SK-N-SH treated with all-trans-retinoic acid at 6 μM for 48 hours (cell line): ENCODE measurements at regions not wholly inside any gene's neighbourhood (a gene's known extent, or its start where the extent isn't known, plus 50 kb on each side); places are given as distances from the start of the nearest gene placed in this dataset.

Experiments used
- ATAC-seq: fragments of 200-7000 bp; cut with Tn5 transposase; 3 replicates; pipeline ENCODE4 v1.9.1; 2020; ENCODE audit warnings: mild to moderate bottlenecking, moderate library complexity
- BACH2 ChIP-seq: fragments of 250-450 bp; sonication (Bioruptor Pico); IDR thresholded peaks from 2 replicates; pipeline ENCODE4 v1.9.0; 2021; ENCODE audit warnings: mild to moderate bottlenecking, borderline replicate concordance
- CSDC2 ChIP-seq: fragments of 250-450 bp; sonication (Bioruptor Pico); IDR thresholded peaks from 2 replicates; pipeline ENCODE4 v1.5.0; 2020; ENCODE audit warnings: mild to moderate bottlenecking, moderate library complexity
- ESRRG ChIP-seq: fragments of 250-450 bp; sonication (Bioruptor Pico); IDR thresholded peaks from 2 replicates; pipeline ENCODE4 v1.6.1; 2021; ENCODE audit warnings: mild to moderate bottlenecking
- GLIS3 ChIP-seq: fragments of 250-450 bp; sonication (Bioruptor Pico); IDR thresholded peaks from 2 replicates; pipeline ENCODE4 v1.5.0; 2020; ENCODE audit warnings: mild to moderate bottlenecking, moderate library complexity
- ISL1 ChIP-seq: fragments of 250-450 bp; sonication (Bioruptor Pico); IDR thresholded peaks from 2 replicates; pipeline ENCODE4 v2.1.2; 2022; ENCODE audit warnings: mild to moderate bottlenecking, moderate library complexity
- OSR1 ChIP-seq: fragments of 250-450 bp; sonication (Bioruptor Pico); IDR thresholded peaks from 2 replicates; pipeline ENCODE4 v1.8.0; 2022; ENCODE audit warnings: moderate library complexity, mild to moderate bottlenecking, inconsistent platforms
- PPARA ChIP-seq: fragments of 250-450 bp; sonication (Bioruptor Pico); IDR thresholded peaks from 2 replicates; pipeline ENCODE4 v1.5.0; 2020; ENCODE audit warnings: mild to moderate bottlenecking, borderline replicate concordance
- RARB ChIP-seq: fragments of 250-450 bp; sonication (Bioruptor Pico); IDR thresholded peaks from 2 replicates; pipeline ENCODE4 v1.8.0; 2021; ENCODE audit warnings: mild to moderate bottlenecking, moderate library complexity
- SNAI2 ChIP-seq: fragments of 250-450 bp; sonication (Bioruptor Pico); IDR thresholded peaks from 2 replicates; pipeline ENCODE4 v1.5.0; 2020; ENCODE audit warnings: mild to moderate bottlenecking, moderate library complexity
- TCF4 ChIP-seq: fragments of 250-450 bp; sonication (Bioruptor Pico); IDR thresholded peaks from 2 replicates; pipeline ENCODE4 v1.8.0; 2021; ENCODE audit warnings: mild to moderate bottlenecking, moderate library complexity, borderline replicate concordance
- TOX ChIP-seq: fragments of 250-450 bp; sonication (Bioruptor Pico); IDR thresholded peaks from 2 replicates; pipeline ENCODE4 v1.8.0; 2021; ENCODE audit warnings: mild to moderate bottlenecking, moderate library complexity, borderline replicate concordance
- ZC3H10 ChIP-seq: fragments of 250-450 bp; sonication (Bioruptor Pico); IDR thresholded peaks from 2 replicates; pipeline ENCODE4 v1.5.1; 2021; ENCODE audit warnings: mild to moderate bottlenecking, moderate library complexity
- ZFP3 ChIP-seq: fragments of 250-450 bp; sonication (Bioruptor Pico); IDR thresholded peaks from 2 replicates; pipeline ENCODE4 v1.5.0; 2020; ENCODE audit warnings: mild to moderate bottlenecking, moderate library complexity
- ZFP30 ChIP-seq: fragments of 450-650 bp; formaldehyde crosslinking; IDR thresholded peaks from 2 replicates; pipeline ENCODE4 v1.5.0; 2022; ENCODE audit warnings: mild to moderate bottlenecking, moderate library complexity
- ZNF565 ChIP-seq: fragments of 450-650 bp; formaldehyde crosslinking; conservative IDR thresholded peaks from 2 replicates; pipeline ENCODE4 v1.5.0; 2020; ENCODE audit warnings: low read depth, mild to moderate bottlenecking, moderate library complexity
- ZNF70 ChIP-seq: fragments of 450-650 bp; formaldehyde crosslinking; IDR thresholded peaks from 2 replicates; pipeline ENCODE4 v1.5.0; 2020; ENCODE audit warnings: mild to moderate bottlenecking, moderate library complexity
- ZNF8 ChIP-seq: fragments of 450-650 bp; formaldehyde crosslinking; IDR thresholded peaks from 2 replicates; pipeline ENCODE4 v1.5.0; 2020; ENCODE audit warnings: mild to moderate bottlenecking, moderate library complexity
- TF ChIP-seq, protein P1 (sequence below): fragments of 250-450 bp; sonication (Bioruptor Pico); IDR thresholded peaks from 2 replicates; pipeline ENCODE4 v1.8.0; 2021; ENCODE audit warnings: low read depth, mild to moderate bottlenecking, moderate library complexity, borderline replicate concordance
- TF ChIP-seq, protein P2 (sequence below): fragments of 250-450 bp; sonication (Bioruptor Pico); IDR thresholded peaks from 2 replicates; pipeline ENCODE4 v1.5.1; 2020; ENCODE audit warnings: low read depth, mild to moderate bottlenecking, moderate library complexity
- TF ChIP-seq, protein P3 (sequence below): fragments of 250-450 bp; sonication (Bioruptor Pico); IDR thresholded peaks from 2 replicates; pipeline ENCODE4 v1.8.0; 2020; ENCODE audit warnings: mild to moderate bottlenecking, moderate library complexity, borderline replicate concordance
- TF ChIP-seq, protein P4 (sequence below): fragments of 250-450 bp; sonication (Bioruptor Pico); IDR thresholded peaks from 2 replicates; pipeline ENCODE4 v1.5.1; 2021; ENCODE audit warnings: mild to moderate bottlenecking, moderate library complexity

DNA sequence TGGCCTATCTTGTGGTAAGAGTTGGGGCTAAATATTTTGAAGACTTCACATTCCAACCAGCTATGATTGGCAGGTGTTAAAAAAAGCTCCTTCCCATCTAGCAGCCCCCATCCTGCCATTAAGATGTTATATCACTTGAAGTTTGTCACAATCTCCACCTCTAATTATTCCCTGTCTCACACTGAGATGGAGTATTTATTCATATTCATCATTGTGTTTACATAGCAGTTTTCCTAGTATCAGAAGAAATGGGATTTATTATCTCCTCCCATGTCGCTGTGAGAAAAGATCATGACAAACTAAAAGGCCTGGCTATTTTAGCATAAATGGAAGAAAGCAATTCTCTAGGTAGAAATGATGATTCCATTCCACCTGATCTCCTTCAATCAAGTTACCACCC, 653.6 kb downstream of the GABRG2 start (continued):
- TF ChIP-seq, protein P1, sequence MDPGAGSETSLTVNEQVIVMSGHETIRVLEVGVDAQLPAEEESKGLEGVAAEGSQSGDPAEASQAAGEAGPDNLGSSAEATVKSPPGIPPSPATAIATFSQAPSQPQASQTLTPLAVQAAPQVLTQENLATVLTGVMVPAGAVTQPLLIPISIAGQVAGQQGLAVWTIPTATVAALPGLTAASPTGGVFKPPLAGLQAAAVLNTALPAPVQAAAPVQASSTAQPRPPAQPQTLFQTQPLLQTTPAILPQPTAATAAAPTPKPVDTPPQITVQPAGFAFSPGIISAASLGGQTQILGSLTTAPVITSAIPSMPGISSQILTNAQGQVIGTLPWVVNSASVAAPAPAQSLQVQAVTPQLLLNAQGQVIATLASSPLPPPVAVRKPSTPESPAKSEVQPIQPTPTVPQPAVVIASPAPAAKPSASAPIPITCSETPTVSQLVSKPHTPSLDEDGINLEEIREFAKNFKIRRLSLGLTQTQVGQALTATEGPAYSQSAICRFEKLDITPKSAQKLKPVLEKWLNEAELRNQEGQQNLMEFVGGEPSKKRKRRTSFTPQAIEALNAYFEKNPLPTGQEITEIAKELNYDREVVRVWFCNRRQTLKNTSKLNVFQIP, result no peak
- TF ChIP-seq TCF4 (CRISPR knock-in tag) (no peak), GLIS3 (CRISPR knock-in tag) (no peak), ZNF8 (CRISPR knock-in tag) (no peak), TOX (no peak), ZNF565 (CRISPR knock-in tag) (no peak)
- TF ChIP-seq, protein P2, sequence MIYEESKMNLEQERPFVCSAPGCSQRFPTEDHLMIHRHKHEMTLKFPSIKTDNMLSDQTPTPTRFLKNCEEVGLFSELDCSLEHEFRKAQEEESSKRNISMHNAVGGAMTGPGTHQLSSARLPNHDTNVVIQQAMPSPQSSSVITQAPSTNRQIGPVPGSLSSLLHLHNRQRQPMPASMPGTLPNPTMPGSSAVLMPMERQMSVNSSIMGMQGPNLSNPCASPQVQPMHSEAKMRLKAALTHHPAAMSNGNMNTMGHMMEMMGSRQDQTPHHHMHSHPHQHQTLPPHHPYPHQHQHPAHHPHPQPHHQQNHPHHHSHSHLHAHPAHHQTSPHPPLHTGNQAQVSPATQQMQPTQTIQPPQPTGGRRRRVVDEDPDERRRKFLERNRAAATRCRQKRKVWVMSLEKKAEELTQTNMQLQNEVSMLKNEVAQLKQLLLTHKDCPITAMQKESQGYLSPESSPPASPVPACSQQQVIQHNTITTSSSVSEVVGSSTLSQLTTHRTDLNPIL, result no peak
- TF ChIP-seq, protein P3, sequence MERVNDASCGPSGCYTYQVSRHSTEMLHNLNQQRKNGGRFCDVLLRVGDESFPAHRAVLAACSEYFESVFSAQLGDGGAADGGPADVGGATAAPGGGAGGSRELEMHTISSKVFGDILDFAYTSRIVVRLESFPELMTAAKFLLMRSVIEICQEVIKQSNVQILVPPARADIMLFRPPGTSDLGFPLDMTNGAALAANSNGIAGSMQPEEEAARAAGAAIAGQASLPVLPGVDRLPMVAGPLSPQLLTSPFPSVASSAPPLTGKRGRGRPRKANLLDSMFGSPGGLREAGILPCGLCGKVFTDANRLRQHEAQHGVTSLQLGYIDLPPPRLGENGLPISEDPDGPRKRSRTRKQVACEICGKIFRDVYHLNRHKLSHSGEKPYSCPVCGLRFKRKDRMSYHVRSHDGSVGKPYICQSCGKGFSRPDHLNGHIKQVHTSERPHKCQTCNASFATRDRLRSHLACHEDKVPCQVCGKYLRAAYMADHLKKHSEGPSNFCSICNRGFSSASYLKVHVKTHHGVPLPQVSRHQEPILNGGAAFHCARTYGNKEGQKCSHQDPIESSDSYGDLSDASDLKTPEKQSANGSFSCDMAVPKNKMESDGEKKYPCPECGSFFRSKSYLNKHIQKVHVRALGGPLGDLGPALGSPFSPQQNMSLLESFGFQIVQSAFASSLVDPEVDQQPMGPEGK (CRISPR knock-in tag), result no peak

DNA sequence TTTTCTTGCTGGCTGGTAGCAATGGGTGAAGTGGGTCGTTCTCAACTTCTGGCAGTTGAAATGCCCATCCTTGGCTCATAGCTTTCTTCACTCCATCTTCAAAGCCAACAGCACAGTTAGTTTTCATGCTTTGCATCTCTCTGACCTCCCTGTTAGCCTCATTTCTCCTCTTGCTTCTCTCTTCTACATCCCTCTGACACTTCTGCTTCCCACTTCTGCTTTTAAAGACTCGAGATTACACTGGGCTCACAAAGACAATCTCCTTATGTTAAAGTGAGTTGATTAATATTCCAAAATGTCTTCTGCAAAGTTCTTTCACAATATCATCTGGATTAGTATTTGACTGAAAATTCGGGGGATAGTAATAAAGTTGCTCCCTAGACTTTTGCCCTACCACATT, 684.8 kb upstream of the CCNG1 start:
- no peak for ATAC-seq
- TF ChIP-seq ZFP3 (no peak), GLIS3 (CRISPR knock-in tag) (no peak), TOX (no peak), RARB (CRISPR knock-in tag) (no peak), OSR1 (CRISPR knock-in tag) (no peak), ZNF565 (CRISPR knock-in tag) (no peak), SNAI2 (CRISPR knock-in tag) (no peak), ISL1 (CRISPR knock-in tag) (no peak), BACH2 (CRISPR knock-in tag) (no peak)

DNA sequence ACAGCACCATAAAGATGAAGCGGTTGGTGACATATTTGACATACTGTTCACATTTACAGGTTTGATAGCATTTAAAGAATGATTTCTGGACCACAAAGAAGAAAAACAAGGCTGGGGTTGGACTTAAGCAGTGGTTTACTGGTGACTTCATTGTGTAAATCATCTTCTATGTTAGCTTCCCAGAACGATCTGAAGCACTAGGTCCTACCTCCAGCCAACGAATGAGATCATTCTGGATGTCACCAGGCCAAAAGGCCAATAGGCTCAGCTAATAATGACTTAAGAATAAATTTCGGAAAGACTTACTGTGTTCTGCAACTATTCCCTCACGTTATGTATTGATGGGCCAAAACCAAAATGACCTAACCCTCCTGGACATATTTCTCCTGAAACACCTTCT, 675.3 kb upstream of the CCNG1 start:
- no peak for ATAC-seq
- TF ChIP-seq ZFP30 (CRISPR knock-in tag), result no peak
- no peak for TF ChIP-seq SNAI2 (CRISPR knock-in tag)
- no peak for TF ChIP-seq ZNF70 (CRISPR knock-in tag)
- TF ChIP-seq CSDC2 (CRISPR knock-in tag), result no peak
- TF ChIP-seq ESRRG (CRISPR knock-in tag), result no peak
- TF ChIP-seq, protein P1, result no peak
- TF ChIP-seq ZNF565 (CRISPR knock-in tag), result no peak
- no peak for TF ChIP-seq ZFP3
- TF ChIP-seq GLIS3 (CRISPR knock-in tag), result no peak
- no peak for TF ChIP-seq RARB (CRISPR knock-in tag)
- no peak for TF ChIP-seq ZC3H10 (CRISPR knock-in tag)
- TF ChIP-seq OSR1 (CRISPR knock-in tag), result no peak
- TF ChIP-seq, protein P3 (CRISPR knock-in tag), result no peak
- TF ChIP-seq TCF4 (CRISPR knock-in tag), result no peak
- no peak for TF ChIP-seq ZNF8 (CRISPR knock-in tag)
- TF ChIP-seq BACH2 (CRISPR knock-in tag), result no peak
- TF ChIP-seq, protein P4, sequence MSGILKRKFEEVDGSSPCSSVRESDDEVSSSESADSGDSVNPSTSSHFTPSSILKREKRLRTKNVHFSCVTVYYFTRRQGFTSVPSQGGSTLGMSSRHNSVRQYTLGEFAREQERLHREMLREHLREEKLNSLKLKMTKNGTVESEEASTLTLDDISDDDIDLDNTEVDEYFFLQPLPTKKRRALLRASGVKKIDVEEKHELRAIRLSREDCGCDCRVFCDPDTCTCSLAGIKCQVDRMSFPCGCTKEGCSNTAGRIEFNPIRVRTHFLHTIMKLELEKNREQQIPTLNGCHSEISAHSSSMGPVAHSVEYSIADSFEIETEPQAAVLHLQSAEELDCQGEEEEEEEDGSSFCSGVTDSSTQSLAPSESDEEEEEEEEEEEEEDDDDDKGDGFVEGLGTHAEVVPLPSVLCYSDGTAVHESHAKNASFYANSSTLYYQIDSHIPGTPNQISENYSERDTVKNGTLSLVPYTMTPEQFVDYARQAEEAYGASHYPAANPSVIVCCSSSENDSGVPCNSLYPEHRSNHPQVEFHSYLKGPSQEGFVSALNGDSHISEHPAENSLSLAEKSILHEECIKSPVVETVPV (CRISPR knock-in tag), result no peak
- no peak for TF ChIP-seq PPARA (CRISPR knock-in tag)
- no peak for TF ChIP-seq TOX
